Right atrium auricular region (tissue), 2 donors: ENCODE measurements at regions not wholly inside any gene's neighbourhood (a gene's known extent, or its start where the extent isn't known, plus 50 kb on each side); places are given as distances from the start of the nearest gene placed in this dataset.

Experiments used
- DNase-seq: peaks from one replicate; pipeline ENCODE4 v3.0.0-alpha.2; 2019; ENCODE audit warnings: low spot score
- H3K27ac ChIP-seq, 2 donors: fragments of 200-600 bp; sonication (generic); 1 replicate in 1 of 2; 2 replicates in 1 of 2; pipeline ENCODE4 v1.5.1; 2016 to 2019
- H3K27me3 ChIP-seq, 2 donors: fragments of 200-600 bp; sonication (generic); one replicate each; pipeline versions ENCODE4 v1.5.1 to v1.6.0; 2017 to 2019
- H3K36me3 ChIP-seq: fragments of 200-600 bp; sonication (generic); one replicate; pipeline ENCODE4 v1.5.1; 2016
- H3K4me1 ChIP-seq, 2 donors: fragments of 200-600 bp; sonication (generic); one replicate each; pipeline versions ENCODE4 v1.5.1 to v1.6.0; 2017 to 2019
- H3K4me3 ChIP-seq, 2 donors: fragments of 200-600 bp; sonication (generic); 1 replicate in 1 of 2; 2 replicates in 1 of 2; pipeline ENCODE4 v1.5.1; 2017 to 2019; ENCODE audit warnings: mild to moderate bottlenecking in 1 of 2, moderate library complexity in 1 of 2
- H3K9me3 ChIP-seq, 2 donors: fragments of 200-600 bp; sonication (generic); one replicate each; pipeline ENCODE4 v1.5.1; 2019
- TF ChIP-seq, protein P1 (sequence below), 2 donors: fragments of 200-600 bp; sonication (generic); IDR thresholded peaks; one replicate each; pipeline ENCODE4 v1.5.1; 2019; ENCODE audit warnings: antibody characterized with exemption in 2 of 2

DNA sequence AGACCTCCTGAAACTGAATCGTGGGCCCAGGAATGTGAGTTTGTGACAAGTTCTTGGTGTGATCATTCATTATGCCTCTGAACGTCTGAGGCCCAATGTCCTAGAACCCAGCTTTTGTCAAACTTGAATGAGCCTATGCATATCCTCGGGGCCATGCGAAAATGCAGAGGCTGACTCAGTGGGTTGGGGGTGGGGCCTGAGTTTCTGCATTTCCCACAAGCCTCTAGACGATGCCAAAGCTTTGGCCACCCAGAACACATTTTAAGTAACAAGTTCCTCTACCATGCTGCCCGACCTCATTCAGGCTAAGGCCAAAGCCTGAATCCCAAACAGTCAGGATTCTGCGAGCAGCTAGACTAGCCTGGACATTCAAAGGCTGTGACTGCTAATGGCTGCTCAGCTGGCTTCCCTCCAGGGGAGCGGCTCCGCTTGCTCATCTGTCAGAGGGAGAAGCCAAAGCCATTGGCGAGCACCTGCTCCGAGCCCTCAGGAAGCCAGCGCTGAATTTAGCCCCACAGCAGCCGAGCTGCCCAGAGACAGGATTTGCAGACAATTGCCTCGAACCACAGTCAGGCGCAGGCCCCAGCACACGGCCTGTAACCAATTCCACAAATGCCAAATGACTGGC, 177.5 kb downstream of the ZDHHC21 start:
- Histone ChIP-seq H3K9me3 (no peaks in the 10 kb centered on the region), H3K36me3 (no peaks in the 10 kb centered on the region), H3K27me3 (no peaks in the 10 kb centered on the region), H3K4me3 (no peak overlapping the region), H3K4me1 (no peaks in the 10 kb centered on the region), H3K27ac (no peak overlapping the region)
- TF ChIP-seq, protein P1, sequence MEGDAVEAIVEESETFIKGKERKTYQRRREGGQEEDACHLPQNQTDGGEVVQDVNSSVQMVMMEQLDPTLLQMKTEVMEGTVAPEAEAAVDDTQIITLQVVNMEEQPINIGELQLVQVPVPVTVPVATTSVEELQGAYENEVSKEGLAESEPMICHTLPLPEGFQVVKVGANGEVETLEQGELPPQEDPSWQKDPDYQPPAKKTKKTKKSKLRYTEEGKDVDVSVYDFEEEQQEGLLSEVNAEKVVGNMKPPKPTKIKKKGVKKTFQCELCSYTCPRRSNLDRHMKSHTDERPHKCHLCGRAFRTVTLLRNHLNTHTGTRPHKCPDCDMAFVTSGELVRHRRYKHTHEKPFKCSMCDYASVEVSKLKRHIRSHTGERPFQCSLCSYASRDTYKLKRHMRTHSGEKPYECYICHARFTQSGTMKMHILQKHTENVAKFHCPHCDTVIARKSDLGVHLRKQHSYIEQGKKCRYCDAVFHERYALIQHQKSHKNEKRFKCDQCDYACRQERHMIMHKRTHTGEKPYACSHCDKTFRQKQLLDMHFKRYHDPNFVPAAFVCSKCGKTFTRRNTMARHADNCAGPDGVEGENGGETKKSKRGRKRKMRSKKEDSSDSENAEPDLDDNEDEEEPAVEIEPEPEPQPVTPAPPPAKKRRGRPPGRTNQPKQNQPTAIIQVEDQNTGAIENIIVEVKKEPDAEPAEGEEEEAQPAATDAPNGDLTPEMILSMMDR (IDR thresholded peaks at IDR 0.05): no peak
- no peak for DNase-seq

DNA sequence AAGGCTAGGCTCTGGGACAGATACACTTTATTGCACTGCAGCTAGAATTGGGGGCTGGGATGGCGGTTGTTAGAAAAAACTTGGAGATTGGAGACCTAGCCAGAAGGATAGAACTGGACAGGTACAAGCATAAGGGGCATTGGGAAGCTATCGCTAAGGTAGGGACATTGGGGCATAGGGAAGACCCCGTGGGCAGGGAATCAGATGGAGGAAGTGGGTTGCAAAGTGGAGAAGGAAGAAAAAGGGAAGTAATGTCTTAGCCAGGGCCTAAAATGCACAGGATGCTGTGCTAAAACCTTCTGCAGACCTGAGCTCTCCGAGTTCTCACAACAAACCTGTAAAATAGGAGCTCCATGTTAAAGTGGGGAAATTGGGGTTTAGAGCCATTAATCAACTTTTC, 178.2 kb downstream of the ZDHHC21 start:
- H3K4me3 ChIP-seq: no peak overlapping the region
- TF ChIP-seq, protein P1 (IDR thresholded peaks at IDR 0.05): no peak
- no peaks in the 10 kb centered on the region for H3K9me3 ChIP-seq
- H3K4me1 ChIP-seq: no peaks in the 10 kb centered on the region
- no peak overlapping the region for H3K27ac ChIP-seq
- H3K27me3 ChIP-seq: no peaks in the 10 kb centered on the region
- no peaks in the 10 kb centered on the region for H3K36me3 ChIP-seq
- DNase-seq: no peak

DNA sequence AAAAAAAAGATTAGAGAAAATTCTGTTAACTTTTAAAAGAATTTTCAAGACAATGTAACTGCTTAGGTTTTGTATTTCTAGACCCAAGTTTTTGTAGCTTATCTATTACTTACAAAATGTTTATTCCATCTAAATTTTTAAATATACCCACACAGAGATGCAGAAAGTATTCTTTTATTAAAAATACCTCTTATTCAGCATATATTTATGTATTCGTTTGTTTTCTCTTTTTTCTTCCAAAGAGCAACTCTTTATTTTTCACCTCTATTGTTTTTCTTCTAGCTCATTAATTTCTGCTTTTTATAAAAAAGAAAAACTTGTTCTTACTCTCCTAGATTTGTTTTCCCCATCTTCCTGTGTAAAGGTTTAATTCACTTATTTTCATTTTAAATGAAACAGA, 180.3 kb downstream of the ZDHHC21 start:
- Histone ChIP-seq H3K4me3 (no peak overlapping the region), H3K27me3 (no peaks in the 10 kb centered on the region), H3K27ac (no peak overlapping the region), H3K4me1 (no peaks in the 10 kb centered on the region), H3K9me3 (no peaks in the 10 kb centered on the region), H3K36me3 (no peaks in the 10 kb centered on the region)
- TF ChIP-seq, protein P1 (IDR thresholded peaks at IDR 0.05): no peak
- DNase-seq: no peak

DNA sequence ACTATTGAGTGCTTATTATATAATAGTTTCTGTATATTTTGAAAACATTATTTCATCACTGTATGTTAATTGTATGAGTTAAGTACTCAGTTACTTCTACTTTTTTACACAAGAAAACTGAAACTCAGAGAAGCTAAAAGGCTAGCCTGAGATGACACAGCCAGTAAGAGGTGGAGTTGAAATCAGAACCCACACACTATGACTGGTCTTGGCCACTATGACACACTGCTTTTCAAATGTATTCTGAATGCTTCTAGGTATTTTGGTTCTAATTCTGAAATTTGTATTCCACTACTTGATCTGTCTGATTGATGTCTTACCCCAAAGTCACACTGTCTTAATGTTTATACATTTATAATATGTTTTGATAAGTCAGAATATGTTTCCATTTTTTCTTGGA, 181.8 kb downstream of the ZDHHC21 start:
- H3K4me1 ChIP-seq: no peaks in the 10 kb centered on the region
- no peak overlapping the region for H3K27ac ChIP-seq

DNA sequence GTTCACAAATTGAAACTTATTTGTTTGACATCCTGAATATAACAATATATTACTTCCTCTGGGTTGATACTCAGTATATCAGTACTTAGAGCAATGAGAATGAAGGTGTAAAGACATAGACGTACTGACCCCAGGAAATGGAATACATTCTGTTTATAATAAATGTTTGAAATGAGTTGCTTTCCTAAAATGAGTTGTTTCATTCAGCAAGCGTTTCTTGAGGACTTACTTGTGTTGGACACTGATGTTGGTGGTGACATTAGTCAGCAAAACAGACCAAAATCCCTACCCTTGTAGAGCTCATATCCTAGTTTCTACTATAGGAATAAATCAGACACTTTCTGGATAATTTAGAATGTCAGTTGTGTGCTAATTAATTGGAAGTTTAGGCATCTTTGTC, 184.3 kb downstream of the ZDHHC21 start:
- no peak for DNase-seq
- H3K36me3 ChIP-seq: no peaks in the 10 kb centered on the region
- H3K27me3 ChIP-seq: no peaks in the 10 kb centered on the region
- H3K4me1 ChIP-seq: no peaks in the 10 kb centered on the region
- TF ChIP-seq, protein P1 (IDR thresholded peaks at IDR 0.05): no peak
- no peak overlapping the region for H3K4me3 ChIP-seq
- no peaks in the 10 kb centered on the region for H3K9me3 ChIP-seq
- no peak overlapping the region for H3K27ac ChIP-seq

More for the DNA sequence above, 181.8 kb downstream of the ZDHHC21 start:
- Histone ChIP-seq H3K36me3 (no peaks in the 10 kb centered on the region), H3K9me3 (no peaks in the 10 kb centered on the region), H3K4me3 (no peak overlapping the region), H3K27me3 (no peaks in the 10 kb centered on the region)
- TF ChIP-seq, protein P1 (IDR thresholded peaks at IDR 0.05): no peak
- DNase-seq: no peak

DNA sequence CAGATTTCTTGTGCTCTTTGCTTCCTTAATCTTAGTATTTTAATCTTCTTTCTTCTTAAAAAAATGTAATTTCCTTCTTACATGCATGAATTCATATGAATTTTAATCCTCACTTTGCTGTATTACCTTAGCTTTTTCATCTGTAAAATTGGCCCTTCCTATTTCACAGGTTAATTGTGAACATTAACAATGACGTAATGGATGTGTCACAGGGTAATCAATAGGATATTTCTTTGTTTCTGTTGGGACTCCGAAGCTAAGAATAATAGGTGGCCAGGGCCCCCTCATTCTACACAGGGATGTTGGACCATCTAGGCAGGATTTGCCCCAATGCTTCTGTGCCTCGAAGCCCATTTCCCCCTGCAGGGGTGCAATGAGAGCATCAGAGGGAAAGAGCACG, 187.4 kb upstream of the NFIB start:
- Histone ChIP-seq H3K4me3 (no peak overlapping the region), H3K4me1 (no peaks in the 10 kb centered on the region), H3K36me3 (no peaks in the 10 kb centered on the region), H3K27ac (no peak overlapping the region), H3K27me3 (no peaks in the 10 kb centered on the region), H3K9me3 (no peaks in the 10 kb centered on the region)
- TF ChIP-seq, protein P1 (IDR thresholded peaks at IDR 0.05): no peak
- DNase-seq: no peak
